Endodermal cell (in vitro differentiated cells): ENCODE measurements at regions not wholly inside any gene's neighbourhood (a gene's known extent, or its start where the extent isn't known, plus 50 kb on each side); places are given as distances from the start of the nearest gene placed in this dataset.

Experiments
- DNase-seq: peaks from one replicate; pipeline ENCODE4 v3.0.0-alpha.2; 2017
- H3K27ac ChIP-seq: 2 replicates; pipeline ENCODE4 v1.5.1; 2013; ENCODE audit warnings: mild to moderate bottlenecking, low read depth, low read length, moderate library complexity
- H3K27me3 ChIP-seq: 2 replicates; pipeline ENCODE4 v1.6.1; 2013; ENCODE audit warnings: mild to moderate bottlenecking, low read length, moderate library complexity; ENCODE audit not compliant: insufficient read depth, control insufficient read depth, poor library complexity, severe bottlenecking
- H3K36me3 ChIP-seq: 2 replicates; pipeline ENCODE4 v1.7.0; 2013; ENCODE audit warnings: mild to moderate bottlenecking, low read length, moderate library complexity; ENCODE audit not compliant: control insufficient read depth, insufficient read depth
- H3K4me1 ChIP-seq: one replicate; pipeline ENCODE4 v1.7.0; 2013; ENCODE audit warnings: low read length; ENCODE audit not compliant: control insufficient read depth, insufficient read depth
- H3K4me3 ChIP-seq: 2 replicates; pipeline ENCODE4 v1.5.1; 2013; ENCODE audit warnings: mild to moderate bottlenecking, low read length, moderate library complexity
- H3K9ac ChIP-seq: 2 replicates; pipeline ENCODE4 v1.6.1; 2013; ENCODE audit warnings: mild to moderate bottlenecking, low read length, moderate library complexity; ENCODE audit not compliant: poor library complexity, severe bottlenecking; ENCODE audit errors: extremely low read depth
- H3K9me3 ChIP-seq: 2 replicates; pipeline ENCODE4 v1.6.1; 2013; ENCODE audit warnings: mild to moderate bottlenecking, low read length, moderate library complexity; ENCODE audit not compliant: control insufficient read depth
- H3K27ac Mint-ChIP-seq: 2 replicates; pipeline ENCODE4 v1.8.0; 2020; ENCODE audit warnings: mixed read lengths
- H3K27me3 Mint-ChIP-seq: 2 replicates; pipeline ENCODE4 v1.8.0; 2021; ENCODE audit warnings: mild to moderate bottlenecking, mixed read lengths; ENCODE audit not compliant: insufficient read depth
- H3K36me3 Mint-ChIP-seq: 2 replicates; pipeline ENCODE4 v1.8.0; 2020; ENCODE audit warnings: low read depth, mixed read lengths
- H3K4me1 Mint-ChIP-seq: 2 replicates; pipeline ENCODE4 v1.8.0; 2020; ENCODE audit warnings: mixed read lengths
- H3K4me3 Mint-ChIP-seq: 2 replicates; pipeline ENCODE4 v1.8.0; 2020; ENCODE audit warnings: mild to moderate bottlenecking, moderate library complexity, mixed read lengths
- H3K9me3 Mint-ChIP-seq: 2 replicates; pipeline ENCODE4 v1.8.0; 2020; ENCODE audit warnings: mild to moderate bottlenecking, mixed read lengths
- WGBS, 2 experiments: methylation state at CpG; one replicate each; pipeline versions ENCODE4 v1.1.5 to v1.1.7; 2013; ENCODE audit warnings: missing lambda C conversion rate in 2 of 2, mixed read lengths in 1 of 2; ENCODE audit not compliant: insufficient coverage in 1 of 2, insufficient read length in 1 of 2; 5-methylcytosine and 5-hydroxymethylcytosine counted together
- TF ChIP-seq, protein P1 (sequence below): fragments of 200-600 bp; sonication (generic); conservative IDR thresholded peaks from 2 replicates; pipeline ENCODE4 v1.5.0; 2021; ENCODE audit warnings: antibody characterized with exemption, mild to moderate bottlenecking

DNA sequence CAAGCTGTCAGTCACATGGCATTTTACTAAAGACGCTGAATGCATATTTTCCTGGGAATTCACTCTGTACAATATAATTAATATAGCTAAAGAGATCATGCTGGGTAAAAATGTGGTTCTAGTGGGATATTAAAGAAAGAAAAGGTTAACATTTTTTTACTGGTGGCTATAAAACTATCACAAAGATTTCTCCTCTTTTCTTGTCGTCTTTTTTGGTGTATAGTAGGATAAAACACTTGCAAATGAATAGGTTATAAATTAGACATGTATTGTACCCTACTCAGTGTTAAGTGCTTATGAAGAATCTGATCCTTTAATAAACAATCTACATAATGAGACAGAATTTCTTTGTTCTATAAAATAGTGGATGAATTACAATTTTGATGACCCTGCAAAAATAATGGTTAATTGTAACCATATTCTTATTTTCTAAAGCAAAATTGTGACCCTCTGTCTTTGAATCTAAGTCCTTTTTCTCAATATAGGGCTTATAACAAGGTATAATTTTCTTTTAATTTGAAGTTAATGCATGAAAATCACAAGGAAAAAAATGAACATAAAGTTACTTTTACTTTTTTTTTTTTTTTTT, 1540.4 kb upstream of the GOT2 start:
- Histone ChIP-seq H3K27me3 (no peaks in the 10 kb centered on the region), H3K4me1 (peaks cover 5% of the 10 kb centered on the region), H3K36me3 (no peaks in the 10 kb centered on the region), H3K4me3 (no peak overlapping the region), H3K9ac (no peak overlapping the region), H3K27ac (no peak overlapping the region), H3K9me3 (no peaks in the 10 kb centered on the region)
- Mint-ChIP-seq H3K9me3 (peaks cover 5% of the 10 kb centered on the region), H3K27ac (no peak overlapping the region), H3K4me1 (peaks cover 16% of the 10 kb centered on the region), H3K4me3 (no peak overlapping the region), H3K27me3 (no peaks in the 10 kb centered on the region), H3K36me3 (no peaks in the 10 kb centered on the region)
- 100% methylated on average over 1 of the region's 2 CpGs; no CpG with 5 or more reads in 1 of the 2 experiments for WGBS, 2 experiments
- TF ChIP-seq, protein P1, sequence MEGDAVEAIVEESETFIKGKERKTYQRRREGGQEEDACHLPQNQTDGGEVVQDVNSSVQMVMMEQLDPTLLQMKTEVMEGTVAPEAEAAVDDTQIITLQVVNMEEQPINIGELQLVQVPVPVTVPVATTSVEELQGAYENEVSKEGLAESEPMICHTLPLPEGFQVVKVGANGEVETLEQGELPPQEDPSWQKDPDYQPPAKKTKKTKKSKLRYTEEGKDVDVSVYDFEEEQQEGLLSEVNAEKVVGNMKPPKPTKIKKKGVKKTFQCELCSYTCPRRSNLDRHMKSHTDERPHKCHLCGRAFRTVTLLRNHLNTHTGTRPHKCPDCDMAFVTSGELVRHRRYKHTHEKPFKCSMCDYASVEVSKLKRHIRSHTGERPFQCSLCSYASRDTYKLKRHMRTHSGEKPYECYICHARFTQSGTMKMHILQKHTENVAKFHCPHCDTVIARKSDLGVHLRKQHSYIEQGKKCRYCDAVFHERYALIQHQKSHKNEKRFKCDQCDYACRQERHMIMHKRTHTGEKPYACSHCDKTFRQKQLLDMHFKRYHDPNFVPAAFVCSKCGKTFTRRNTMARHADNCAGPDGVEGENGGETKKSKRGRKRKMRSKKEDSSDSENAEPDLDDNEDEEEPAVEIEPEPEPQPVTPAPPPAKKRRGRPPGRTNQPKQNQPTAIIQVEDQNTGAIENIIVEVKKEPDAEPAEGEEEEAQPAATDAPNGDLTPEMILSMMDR, result no peak
- DNase-seq, result no peak

DNA sequence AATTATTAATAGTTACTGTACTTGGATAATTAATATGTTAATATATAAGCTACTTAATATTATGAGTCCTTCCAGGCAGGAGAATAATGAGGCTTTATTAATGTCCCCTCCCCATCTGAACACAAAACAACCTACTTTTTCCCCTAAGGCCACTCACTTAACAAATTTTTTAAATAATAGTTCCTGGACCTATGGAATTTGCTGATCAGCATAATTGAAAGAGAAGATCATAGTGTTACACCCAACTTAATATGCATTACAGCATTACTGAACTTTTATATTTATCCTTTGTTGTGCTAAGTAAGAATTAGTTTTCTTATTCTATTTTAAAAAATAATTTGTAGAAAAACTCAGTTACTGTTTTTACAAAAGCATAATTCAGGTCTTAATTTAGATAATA, 1537.7 kb upstream of the GOT2 start:
- Mint-ChIP-seq H3K27me3 (no peaks in the 10 kb centered on the region), H3K36me3 (no peaks in the 10 kb centered on the region), H3K27ac (no peak overlapping the region), H3K9me3 (peaks cover 5% of the 10 kb centered on the region), H3K4me1 (peaks cover 10% of the 10 kb centered on the region), H3K4me3 (no peak overlapping the region)
- no peak for DNase-seq
- TF ChIP-seq, protein P1, result no peak
- H3K27me3 ChIP-seq, result no peaks in the 10 kb centered on the region
- no peak overlapping the region for H3K27ac ChIP-seq
- peaks cover 4% of the 10 kb centered on the region for H3K4me1 ChIP-seq
- H3K9ac ChIP-seq, result no peak overlapping the region
- no peaks in the 10 kb centered on the region for H3K36me3 ChIP-seq
- H3K4me3 ChIP-seq, result no peak overlapping the region
- no peaks in the 10 kb centered on the region for H3K9me3 ChIP-seq

DNA sequence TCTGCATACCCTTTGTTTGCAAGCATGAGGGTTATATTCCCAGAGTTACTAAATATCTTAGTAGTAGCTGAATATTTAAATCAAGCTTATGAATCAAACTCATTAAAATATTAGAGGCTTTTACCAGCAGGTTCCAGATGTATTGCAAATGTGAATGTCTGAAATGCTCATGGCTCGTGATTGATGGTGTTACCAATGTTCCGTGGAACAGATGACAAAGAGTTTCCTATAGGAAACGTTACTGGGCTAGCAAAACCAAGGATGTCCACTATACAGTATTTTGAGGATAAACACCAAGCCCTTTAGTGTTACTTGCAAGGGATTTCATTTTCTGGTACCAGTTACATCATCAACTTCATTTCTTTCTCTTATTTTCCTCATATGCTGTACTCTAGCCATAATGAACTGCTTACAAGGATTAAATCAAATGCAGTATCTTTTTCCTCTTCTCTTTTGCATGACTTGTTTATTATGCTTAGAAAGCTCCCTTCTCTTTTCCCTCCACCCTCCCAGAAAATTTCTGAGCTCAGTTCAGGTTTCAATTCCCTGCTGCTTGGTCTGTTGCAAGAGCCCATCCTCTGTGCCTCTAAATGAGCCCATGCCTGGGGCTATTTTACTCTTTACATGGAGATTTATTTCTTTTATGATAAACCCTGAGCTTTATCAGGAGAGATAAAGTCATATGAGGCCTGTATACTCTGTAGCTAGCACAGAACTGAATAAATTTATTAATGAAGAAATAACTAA, 1537.1 kb upstream of the GOT2 start:
- H3K27ac ChIP-seq, result peak overlapping the region; percentile 14
- H3K27me3 ChIP-seq, result no peaks in the 10 kb centered on the region
- Mint-ChIP-seq H3K27ac (no peak overlapping the region), H3K27me3 (no peaks in the 10 kb centered on the region), H3K4me3 (no peak overlapping the region), H3K9me3 (peaks cover 5% of the 10 kb centered on the region), H3K4me1 (peaks cover 10% of the 10 kb centered on the region), H3K36me3 (no peaks in the 10 kb centered on the region)
- TF ChIP-seq, protein P1, result no peak
- no peak overlapping the region for H3K4me3 ChIP-seq
- no peaks in the 10 kb centered on the region for H3K9me3 ChIP-seq
- no peak for DNase-seq
- peaks cover 4% of the 10 kb centered on the region for H3K4me1 ChIP-seq
- 58 to 68% methylated on average over 3 of the region's 3 CpGs for WGBS, 2 experiments
- H3K9ac ChIP-seq, result no peak overlapping the region
- H3K36me3 ChIP-seq, result no peaks in the 10 kb centered on the region
